PFSK-1 (cell line): ENCODE measurements at regions not wholly inside any gene's neighbourhood (a gene's known extent, or its start where the extent isn't known, plus 50 kb on each side); places are given as distances from the start of the nearest gene placed in this dataset.

Experiments used
- FOXP2 ChIP-seq: optimal IDR thresholded peaks from 2 replicates; pipeline ENCODE3; 2011; ENCODE audit warnings: borderline replicate concordance, control low read depth, inconsistent platforms; ENCODE audit not compliant: insufficient read depth; ENCODE audit errors: extremely low read length, extremely low read depth
- POLR2AphosphoS5 ChIP-seq: IDR thresholded peaks from 2 replicates; pipeline ENCODE4 v1.6.1; 2012; ENCODE audit warnings: low read depth, mild to moderate bottlenecking, control low read depth, low read length, moderate library complexity
- SIN3A ChIP-seq: IDR thresholded peaks from 2 replicates; pipeline ENCODE4 v1.6.1; 2012; ENCODE audit warnings: mild to moderate bottlenecking, low read length, moderate library complexity, borderline replicate concordance; ENCODE audit not compliant: insufficient read depth
- TAF1 ChIP-seq: IDR thresholded peaks from 2 replicates; pipeline ENCODE4 v1.6.1; 2012; ENCODE audit warnings: low read length, control low read depth, borderline replicate concordance; ENCODE audit not compliant: insufficient read depth
- TF ChIP-seq, protein P1 (sequence below), 2 experiments: IDR thresholded peaks; 2 replicates each; pipeline versions ENCODE4 v1.6.1 to v1.8.0; 2011 to 2012; ENCODE audit warnings: low read depth in 2 of 2, low read length in 2 of 2, control low read depth in 1 of 2, inconsistent platforms in 1 of 2, mild to moderate bottlenecking in 1 of 2, moderate library complexity in 1 of 2; ENCODE audit not compliant: insufficient read depth in 1 of 2

DNA sequence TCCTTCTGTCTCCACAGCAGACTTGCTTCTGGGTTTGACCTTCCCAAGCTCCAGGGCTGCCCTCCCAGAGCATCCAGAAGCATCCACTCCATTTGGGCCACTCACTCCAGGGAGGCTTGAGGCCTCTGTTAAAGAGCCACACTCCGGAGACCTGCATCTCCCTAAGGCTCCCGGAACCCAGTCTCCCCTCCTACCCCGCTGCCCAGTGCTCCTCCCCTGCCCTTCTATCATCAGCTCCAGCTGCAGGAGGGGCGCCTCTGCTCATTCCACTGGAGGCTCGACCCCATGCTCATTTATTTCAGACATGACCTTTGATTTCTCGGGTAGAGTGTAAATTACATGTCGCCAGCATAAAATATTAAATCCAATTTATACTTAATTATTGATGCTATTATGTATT is 142.5 kb downstream of the SYF2 start:
- TF ChIP-seq SIN3A = no peak
- TF ChIP-seq, protein P1, sequence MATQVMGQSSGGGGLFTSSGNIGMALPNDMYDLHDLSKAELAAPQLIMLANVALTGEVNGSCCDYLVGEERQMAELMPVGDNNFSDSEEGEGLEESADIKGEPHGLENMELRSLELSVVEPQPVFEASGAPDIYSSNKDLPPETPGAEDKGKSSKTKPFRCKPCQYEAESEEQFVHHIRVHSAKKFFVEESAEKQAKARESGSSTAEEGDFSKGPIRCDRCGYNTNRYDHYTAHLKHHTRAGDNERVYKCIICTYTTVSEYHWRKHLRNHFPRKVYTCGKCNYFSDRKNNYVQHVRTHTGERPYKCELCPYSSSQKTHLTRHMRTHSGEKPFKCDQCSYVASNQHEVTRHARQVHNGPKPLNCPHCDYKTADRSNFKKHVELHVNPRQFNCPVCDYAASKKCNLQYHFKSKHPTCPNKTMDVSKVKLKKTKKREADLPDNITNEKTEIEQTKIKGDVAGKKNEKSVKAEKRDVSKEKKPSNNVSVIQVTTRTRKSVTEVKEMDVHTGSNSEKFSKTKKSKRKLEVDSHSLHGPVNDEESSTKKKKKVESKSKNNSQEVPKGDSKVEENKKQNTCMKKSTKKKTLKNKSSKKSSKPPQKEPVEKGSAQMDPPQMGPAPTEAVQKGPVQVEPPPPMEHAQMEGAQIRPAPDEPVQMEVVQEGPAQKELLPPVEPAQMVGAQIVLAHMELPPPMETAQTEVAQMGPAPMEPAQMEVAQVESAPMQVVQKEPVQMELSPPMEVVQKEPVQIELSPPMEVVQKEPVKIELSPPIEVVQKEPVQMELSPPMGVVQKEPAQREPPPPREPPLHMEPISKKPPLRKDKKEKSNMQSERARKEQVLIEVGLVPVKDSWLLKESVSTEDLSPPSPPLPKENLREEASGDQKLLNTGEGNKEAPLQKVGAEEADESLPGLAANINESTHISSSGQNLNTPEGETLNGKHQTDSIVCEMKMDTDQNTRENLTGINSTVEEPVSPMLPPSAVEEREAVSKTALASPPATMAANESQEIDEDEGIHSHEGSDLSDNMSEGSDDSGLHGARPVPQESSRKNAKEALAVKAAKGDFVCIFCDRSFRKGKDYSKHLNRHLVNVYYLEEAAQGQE (IDR thresholded peaks at IDR 0.05; ENCODE audit: insufficient read depth in 1 of 2, low read depth in 2 of 2, low read length in 2 of 2) = no peak
- TF ChIP-seq POLR2AphosphoS5 = no peak
- no peak for TF ChIP-seq TAF1
- no peak for TF ChIP-seq FOXP2
